ENCODE measurements at regions not wholly inside any gene's neighbourhood (a gene's known extent, or its start where the extent isn't known, plus 50 kb on each side); places are given as distances from the start of the nearest gene placed in this dataset.

DNA sequence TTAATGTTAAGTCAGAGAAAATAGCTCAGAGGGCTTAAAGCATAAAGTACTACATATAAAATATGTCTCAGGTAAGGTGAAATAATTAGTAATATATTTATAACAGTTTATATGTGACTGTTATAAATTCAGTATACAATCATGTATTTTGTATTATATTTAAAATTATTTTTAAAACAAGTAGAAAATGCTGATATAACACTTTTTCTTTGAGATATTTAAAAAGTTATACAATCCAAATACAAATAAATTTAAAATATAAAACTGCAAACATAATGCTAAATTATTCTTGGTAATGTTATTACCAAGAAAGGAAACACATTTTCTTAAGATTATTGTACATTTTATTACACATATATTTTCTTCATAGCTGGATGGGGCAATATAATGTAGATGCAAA, 539.9 kb upstream of the CDH9 start:
- TF ChIP-seq CTCF (conservative IDR thresholded peaks at IDR 0.05; ENCODE audit: low read length) (no peak), EZH2phosphoT487 (IDR thresholded peaks at IDR 0.05; ENCODE audit: borderline replicate concordance, low read depth, low read length) (no peak)

Data from OCI-LY7 (cell line).